Thyroid gland (tissue), 4 donors: ENCODE measurements at regions not wholly inside any gene's neighbourhood (a gene's known extent, or its start where the extent isn't known, plus 50 kb on each side); places are given as distances from the start of the nearest gene placed in this dataset.

Experiments used
- DNase-seq, 2 donors: peaks; one replicate each; pipeline ENCODE4 v3.0.0-alpha.2; 2019
- H3K27ac ChIP-seq, 3 donors: fragments of 200-600 bp; sonication (generic); 1 replicate in 2 of 3; 2 replicates in 1 of 3; pipeline ENCODE4 v1.5.1; 2016 to 2019; ENCODE audit warnings: mild to moderate bottlenecking in 1 of 3, moderate library complexity in 1 of 3
- H3K27me3 ChIP-seq: fragments of 200-600 bp; sonication (generic); one replicate; pipeline ENCODE4 v1.5.1; 2019
- H3K36me3 ChIP-seq, 2 donors: fragments of 200-600 bp; sonication (generic); one replicate each; pipeline ENCODE4 v1.5.1; 2016 to 2019
- H3K4me1 ChIP-seq, 2 donors: fragments of 200-600 bp; sonication (generic); one replicate each; pipeline ENCODE4 v1.5.1; 2017 to 2019
- H3K4me3 ChIP-seq, 3 donors: fragments of 200-600 bp; sonication (generic); replicated peaks in 1 of 3; 1 replicate in 2 of 3; 2 replicates in 1 of 3; pipeline ENCODE4 v1.5.1; 2016; ENCODE audit warnings: mild to moderate bottlenecking in 1 of 3
- H3K9me3 ChIP-seq: fragments of 200-600 bp; sonication (generic); one replicate; pipeline ENCODE4 v1.5.1; 2017
- POLR2A ChIP-seq, 2 donors: fragments of 450-650 bp; IDR thresholded peaks; one replicate each; pipeline ENCODE4 v1.6.1; 2017; ENCODE audit warnings: antibody characterized with exemption in 2 of 2, mild to moderate bottlenecking in 2 of 2, moderate library complexity in 1 of 2
- WGBS, 2 donors: methylation state at CpG; one replicate each; pipeline ENCODE4 v1.1.5; 2017; 5-methylcytosine and 5-hydroxymethylcytosine counted together
- intact Hi-C: fragments of 100-400 bp; cut with DNase I; formaldehyde crosslinking; loops from one replicate; pipeline ENCODE4 v1.15.1; 2023
- TF ChIP-seq, protein P1 (sequence below), 6 experiments: fragments of 200-600 bp in 3 of 6; fragments of 450-650 bp in 3 of 6; sonication (generic) in 3 of 6; IDR thresholded peaks; one replicate each; pipeline ENCODE4 v1.5.1; 2016 to 2019; ENCODE audit warnings: antibody characterized with exemption in 6 of 6, mild to moderate bottlenecking in 2 of 6, inconsistent platforms in 1 of 6, moderate library complexity in 1 of 6

DNA sequence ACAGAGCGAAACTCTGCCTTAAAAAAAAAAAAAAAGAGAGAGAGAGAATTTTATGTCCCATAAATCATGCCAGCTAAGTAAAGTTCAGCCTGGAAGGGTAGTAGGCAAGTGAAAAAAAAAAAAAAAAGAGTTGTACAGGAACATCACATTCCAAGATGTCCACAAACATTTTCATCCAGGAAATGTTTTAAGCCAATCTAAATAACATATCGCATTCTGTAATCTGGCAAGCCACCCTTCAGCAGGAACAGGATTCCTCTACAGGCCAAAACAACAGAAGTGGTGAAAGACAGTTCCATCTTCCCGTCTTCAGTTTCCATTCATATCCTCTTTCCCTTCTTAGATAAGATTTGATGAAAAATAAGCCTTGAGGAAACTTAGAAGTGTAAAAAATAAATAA lies 1108.1 kb upstream of the DDX18 start:
- DNase-seq = no peak
- Histone ChIP-seq H3K27me3 (no peaks in the 10 kb centered on the region), H3K4me1 (no peaks in the 10 kb centered on the region), H3K27ac (no peak overlapping the region), H3K4me3 (no peak overlapping the region), H3K36me3 (no peaks in the 10 kb centered on the region), H3K9me3 (no peaks in the 10 kb centered on the region)
- intact Hi-C loops = no loop called here
- WGBS, 2 donors = 77 to 84% methylated on average over 3 of the region's 3 CpGs
- TF ChIP-seq POLR2A (IDR thresholded peaks at IDR 0.05) = no peak
- TF ChIP-seq, protein P1, sequence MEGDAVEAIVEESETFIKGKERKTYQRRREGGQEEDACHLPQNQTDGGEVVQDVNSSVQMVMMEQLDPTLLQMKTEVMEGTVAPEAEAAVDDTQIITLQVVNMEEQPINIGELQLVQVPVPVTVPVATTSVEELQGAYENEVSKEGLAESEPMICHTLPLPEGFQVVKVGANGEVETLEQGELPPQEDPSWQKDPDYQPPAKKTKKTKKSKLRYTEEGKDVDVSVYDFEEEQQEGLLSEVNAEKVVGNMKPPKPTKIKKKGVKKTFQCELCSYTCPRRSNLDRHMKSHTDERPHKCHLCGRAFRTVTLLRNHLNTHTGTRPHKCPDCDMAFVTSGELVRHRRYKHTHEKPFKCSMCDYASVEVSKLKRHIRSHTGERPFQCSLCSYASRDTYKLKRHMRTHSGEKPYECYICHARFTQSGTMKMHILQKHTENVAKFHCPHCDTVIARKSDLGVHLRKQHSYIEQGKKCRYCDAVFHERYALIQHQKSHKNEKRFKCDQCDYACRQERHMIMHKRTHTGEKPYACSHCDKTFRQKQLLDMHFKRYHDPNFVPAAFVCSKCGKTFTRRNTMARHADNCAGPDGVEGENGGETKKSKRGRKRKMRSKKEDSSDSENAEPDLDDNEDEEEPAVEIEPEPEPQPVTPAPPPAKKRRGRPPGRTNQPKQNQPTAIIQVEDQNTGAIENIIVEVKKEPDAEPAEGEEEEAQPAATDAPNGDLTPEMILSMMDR (IDR thresholded peaks at IDR 0.05) = no peak

DNA sequence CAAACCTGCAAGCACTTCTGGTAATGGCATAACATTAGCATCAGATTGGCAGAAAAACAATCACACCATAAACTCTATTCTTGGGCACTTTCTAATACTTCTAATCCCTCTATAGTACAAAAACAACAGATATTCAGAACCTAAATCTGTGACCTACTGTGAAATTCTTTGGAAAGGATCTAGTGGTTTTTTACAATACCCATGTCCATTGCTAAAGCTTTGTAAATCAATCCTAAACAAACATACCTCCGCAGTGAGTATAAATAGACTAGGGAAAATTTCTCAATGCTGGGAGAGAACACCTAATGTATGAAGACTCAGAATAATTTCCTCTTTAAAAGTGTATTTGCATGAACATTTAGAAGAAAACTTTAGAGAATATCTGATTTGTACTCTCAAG lies 1098.5 kb upstream of the DDX18 start:
- Histone ChIP-seq H3K4me1 (no peaks in the 10 kb centered on the region), H3K27ac (no peak overlapping the region), H3K9me3 (no peaks in the 10 kb centered on the region), H3K4me3 (no peak overlapping the region), H3K27me3 (no peaks in the 10 kb centered on the region), H3K36me3 (no peaks in the 10 kb centered on the region)
- no peak for DNase-seq
- TF ChIP-seq, protein P1 (IDR thresholded peaks at IDR 0.05) = no peak
- TF ChIP-seq POLR2A (IDR thresholded peaks at IDR 0.05) = no peak
- intact Hi-C loops = no loop called here
- 53 to 85% methylated on average over 1 of the region's 1 CpG for WGBS, 2 donors

GRCh38 chr2:116716444-116716843 lies 1098.0 kb upstream of the DDX18 start:
- Histone ChIP-seq H3K27me3 (no peaks in the 10 kb centered on the region), H3K36me3 (no peaks in the 10 kb centered on the region), H3K4me3 (no peak overlapping the region), H3K9me3 (no peaks in the 10 kb centered on the region), H3K27ac (no peak overlapping the region), H3K4me1 (no peaks in the 10 kb centered on the region)
- no peak for DNase-seq
- intact Hi-C loops = no loop called here
- WGBS, 2 donors = 86 to 90% methylated on average over 2 of the region's 2 CpGs
- no peak for TF ChIP-seq POLR2A (IDR thresholded peaks at IDR 0.05)
- TF ChIP-seq, protein P1 (IDR thresholded peaks at IDR 0.05) = no peak

DNA sequence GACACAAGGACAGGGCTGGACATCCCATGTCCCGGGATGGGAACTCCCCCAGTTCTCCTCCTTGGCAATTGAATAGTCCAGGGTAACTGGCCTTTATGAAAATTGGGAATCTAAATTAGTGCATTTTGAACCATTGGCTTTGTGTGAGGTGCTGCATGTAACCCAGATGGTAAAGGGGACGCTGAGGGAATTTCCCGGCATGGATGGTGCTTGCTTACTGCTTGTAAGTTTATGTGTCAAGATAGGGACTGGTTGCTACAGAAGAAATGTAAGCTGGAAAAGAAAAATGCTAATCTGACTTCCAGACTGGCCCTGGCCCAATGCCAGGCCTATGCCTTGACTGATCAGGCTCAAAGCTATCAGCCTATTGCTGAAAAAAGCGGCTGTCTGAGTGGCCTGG lies 1096.7 kb upstream of the DDX18 start:
- intact Hi-C loops = no loop called here
- H3K4me3 ChIP-seq = no peak overlapping the region
- no peaks in the 10 kb centered on the region for H3K27me3 ChIP-seq
- H3K27ac ChIP-seq = no peak overlapping the region
- WGBS, 2 donors = 87 to 91% methylated on average over 4 of the region's 4 CpGs
- no peaks in the 10 kb centered on the region for H3K4me1 ChIP-seq
- no peaks in the 10 kb centered on the region for H3K36me3 ChIP-seq
- no peaks in the 10 kb centered on the region for H3K9me3 ChIP-seq
- TF ChIP-seq, protein P1 (IDR thresholded peaks at IDR 0.05) = no peak
- no peak for TF ChIP-seq POLR2A (IDR thresholded peaks at IDR 0.05)
- no peak for DNase-seq

DNA sequence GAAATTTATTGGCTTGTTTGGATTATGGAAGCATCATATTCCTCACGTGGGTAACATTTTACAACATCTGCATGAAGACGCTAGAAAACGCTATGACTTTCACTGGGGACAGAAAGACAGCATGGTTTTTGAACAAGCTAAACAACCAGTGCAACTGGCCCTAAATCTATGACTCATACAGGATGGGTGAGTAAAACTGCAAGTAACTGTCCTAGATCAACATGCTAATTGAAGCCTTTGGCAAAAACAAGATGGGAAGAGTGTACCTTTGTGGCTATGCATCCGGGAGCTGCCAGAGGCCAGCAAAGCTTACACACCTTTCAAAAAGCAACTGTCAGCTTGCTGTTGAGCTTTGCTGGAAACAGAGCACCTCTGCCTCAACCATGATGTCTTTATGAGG lies 1096.0 kb upstream of the DDX18 start:
- no peak overlapping the region for H3K4me3 ChIP-seq
- TF ChIP-seq, protein P1 (IDR thresholded peaks at IDR 0.05) = no peak
- TF ChIP-seq POLR2A (IDR thresholded peaks at IDR 0.05) = no peak
- DNase-seq = no peak
- intact Hi-C loops = no loop called here
- H3K4me1 ChIP-seq = no peaks in the 10 kb centered on the region
- no peaks in the 10 kb centered on the region for H3K27me3 ChIP-seq
- 86 to 89% methylated on average over 4 of the region's 4 CpGs for WGBS, 2 donors
- H3K27ac ChIP-seq = no peak overlapping the region
- no peaks in the 10 kb centered on the region for H3K9me3 ChIP-seq
- H3K36me3 ChIP-seq = no peaks in the 10 kb centered on the region
